H9 (cell line): ENCODE measurements at regions not wholly inside any gene's neighbourhood (a gene's known extent, or its start where the extent isn't known, plus 50 kb on each side); places are given as distances from the start of the nearest gene placed in this dataset.

ENCODE experiments used
- DNase-seq: peaks from one replicate; pipeline ENCODE4 v3.0.0-alpha.2; 2017
- H2AFZ ChIP-seq: one replicate; pipeline ENCODE4 v1.6.1; 2013; ENCODE audit warnings: mild to moderate bottlenecking, low read length, control low read depth, moderate library complexity
- H2AK5ac ChIP-seq: 2 replicates; pipeline ENCODE4 v1.6.1; 2013; ENCODE audit warnings: low read length, control low read depth, mixed read lengths; ENCODE audit not compliant: insufficient read length
- H2BK120ac ChIP-seq: one replicate; pipeline ENCODE4 v1.6.1; 2013; ENCODE audit warnings: low read depth, mild to moderate bottlenecking, low read length, control low read depth, inconsistent platforms; ENCODE audit not compliant: poor library complexity, severe bottlenecking
- H2BK12ac ChIP-seq: 2 replicates; pipeline ENCODE4 v1.6.1; 2013; ENCODE audit warnings: low read length, control low read depth, mixed read lengths, low read depth; ENCODE audit not compliant: insufficient read length
- H2BK15ac ChIP-seq: 2 replicates; pipeline ENCODE4 v1.6.1; 2013; ENCODE audit warnings: low read depth, low read length, control low read depth
- H2BK20ac ChIP-seq: one replicate; pipeline ENCODE4 v1.6.1; 2013; ENCODE audit warnings: low read depth, mild to moderate bottlenecking, low read length, control low read depth, inconsistent platforms; ENCODE audit not compliant: poor library complexity, severe bottlenecking
- H2BK5ac ChIP-seq: 2 replicates; pipeline ENCODE4 v1.6.1; 2013; ENCODE audit warnings: low read length, control low read depth, mixed read lengths; ENCODE audit not compliant: insufficient read length
- H3K14ac ChIP-seq: 2 replicates; pipeline ENCODE4 v1.6.1; 2013; ENCODE audit warnings: low read length, control low read depth; ENCODE audit not compliant: insufficient read depth
- H3K18ac ChIP-seq: 2 replicates; pipeline ENCODE4 v1.6.1; 2013; ENCODE audit warnings: low read depth, mild to moderate bottlenecking, mixed read lengths, low read length, control low read depth; ENCODE audit not compliant: insufficient read length
- H3K23ac ChIP-seq: 2 replicates; pipeline ENCODE4 v1.6.1; 2013; ENCODE audit warnings: low read length, control low read depth, mixed read lengths, low read depth; ENCODE audit not compliant: insufficient read length
- H3K23me2 ChIP-seq: 2 replicates; pipeline ENCODE4 v1.6.1; 2013; ENCODE audit warnings: low read depth, mild to moderate bottlenecking, mixed read lengths, low read length, control low read depth; ENCODE audit not compliant: insufficient read length, poor library complexity, severe bottlenecking
- H3K27ac ChIP-seq: 2 replicates; pipeline ENCODE4 v1.5.1; 2013; ENCODE audit warnings: low read length, control low read depth, mixed read lengths, low read depth; ENCODE audit not compliant: insufficient read length
- H3K27me3 ChIP-seq: 2 replicates; pipeline ENCODE4 v1.6.1; 2013; ENCODE audit warnings: low read length, control low read depth, inconsistent platforms; ENCODE audit not compliant: insufficient read depth
- H3K4ac ChIP-seq: 2 replicates; pipeline ENCODE4 v1.6.1; 2013; ENCODE audit warnings: low read depth, mild to moderate bottlenecking, control low read depth, inconsistent platforms, low read length, moderate library complexity
- H3K4me1 ChIP-seq: 2 replicates; pipeline ENCODE4 v1.6.1; 2013; ENCODE audit warnings: low read length, control low read depth, inconsistent platforms; ENCODE audit not compliant: insufficient read depth
- H3K4me2 ChIP-seq: 2 replicates; pipeline ENCODE4 v1.6.1; 2013; ENCODE audit warnings: low read length, control low read depth, mixed read lengths; ENCODE audit not compliant: insufficient read length, insufficient read depth
- H3K56ac ChIP-seq: 2 replicates; pipeline ENCODE4 v1.6.1; 2013; ENCODE audit warnings: low read depth, mild to moderate bottlenecking, mixed read lengths, low read length, control low read depth; ENCODE audit not compliant: insufficient read length
- H3K79me1 ChIP-seq: 2 replicates; pipeline ENCODE4 v1.6.1; 2013; ENCODE audit warnings: low read depth, mild to moderate bottlenecking, moderate library complexity, low read length, control low read depth, inconsistent platforms; ENCODE audit not compliant: insufficient read depth, poor library complexity, severe bottlenecking
- H3K79me2 ChIP-seq: 2 replicates; pipeline ENCODE4 v1.6.1; 2013; ENCODE audit warnings: low read length, control low read depth, inconsistent platforms; ENCODE audit not compliant: insufficient read depth
- H3K9ac ChIP-seq: 2 replicates; pipeline ENCODE4 v1.6.1; 2013; ENCODE audit warnings: low read length, control low read depth, mixed read lengths; ENCODE audit not compliant: insufficient read length; ENCODE audit errors: extremely low read depth
- H3K9me3 ChIP-seq: one replicate; pipeline ENCODE4 v1.6.1; 2013; ENCODE audit warnings: low read depth, low read length, inconsistent platforms; ENCODE audit not compliant: control insufficient read depth
- H3T11ph ChIP-seq: one replicate; pipeline ENCODE4 v1.6.1; 2013; ENCODE audit warnings: mild to moderate bottlenecking, low read length, control low read depth, inconsistent platforms
- H4K20me1 ChIP-seq: one replicate; pipeline ENCODE4 v1.6.1; 2013; ENCODE audit not compliant: control insufficient read depth, insufficient read length, insufficient read depth
- H4K5ac ChIP-seq: 2 replicates; pipeline ENCODE4 v1.6.1; 2013; ENCODE audit warnings: low read depth, mild to moderate bottlenecking, mixed read lengths, low read length, control low read depth; ENCODE audit not compliant: insufficient read length
- H4K8ac ChIP-seq: replicated peaks from 2 replicates; pipeline ENCODE4 v1.6.1; 2013; ENCODE audit warnings: low read length, control low read depth, mixed read lengths, low read depth; ENCODE audit not compliant: insufficient read length
- H4K91ac ChIP-seq: 2 replicates; pipeline ENCODE4 v1.6.1; 2013; ENCODE audit warnings: low read depth, mild to moderate bottlenecking, moderate library complexity, mixed read lengths, low read length, control low read depth; ENCODE audit not compliant: insufficient read length
- H3K27ac Mint-ChIP-seq, 3 experiments: 2 replicates in 2 of 3; 3 replicates in 1 of 3; pipeline ENCODE4 v1.8.0; 2020 to 2021; ENCODE audit warnings: mixed read lengths in 3 of 3, mild to moderate bottlenecking in 1 of 3, moderate library complexity in 1 of 3
- H3K27me3 Mint-ChIP-seq: 2 replicates; pipeline ENCODE4 v1.8.0; 2021; ENCODE audit warnings: low read depth, mild to moderate bottlenecking, moderate library complexity, mixed read lengths
- H3K36me3 Mint-ChIP-seq, 3 experiments: 2 replicates in 2 of 3; 3 replicates in 1 of 3; pipeline ENCODE4 v1.8.0; 2020 to 2021; ENCODE audit warnings: low read depth in 3 of 3, mixed read lengths in 3 of 3; ENCODE audit not compliant: insufficient read depth in 1 of 3
- H3K4me1 Mint-ChIP-seq, 2 experiments: 2 replicates each; pipeline ENCODE4 v1.8.0; 2020; ENCODE audit warnings: mixed read lengths in 2 of 2
- H3K4me3 Mint-ChIP-seq, 2 experiments: 2 replicates in 1 of 2; 3 replicates in 1 of 2; pipeline ENCODE4 v1.8.0; 2020 to 2021; ENCODE audit warnings: mild to moderate bottlenecking in 2 of 2, mixed read lengths in 2 of 2, moderate library complexity in 1 of 2
- H3K9me3 Mint-ChIP-seq, 2 experiments: 2 replicates in 1 of 2; 3 replicates in 1 of 2; pipeline ENCODE4 v1.8.0; 2020; ENCODE audit warnings: mild to moderate bottlenecking in 2 of 2, mixed read lengths in 2 of 2, moderate library complexity in 1 of 2
- TF ChIP-seq, protein P1 (sequence below): fragments of 200-600 bp; sonication (generic); conservative IDR thresholded peaks from 3 replicates; pipeline ENCODE4 v1.8.0; 2021; ENCODE audit warnings: antibody characterized with exemption, mild to moderate bottlenecking

DNA sequence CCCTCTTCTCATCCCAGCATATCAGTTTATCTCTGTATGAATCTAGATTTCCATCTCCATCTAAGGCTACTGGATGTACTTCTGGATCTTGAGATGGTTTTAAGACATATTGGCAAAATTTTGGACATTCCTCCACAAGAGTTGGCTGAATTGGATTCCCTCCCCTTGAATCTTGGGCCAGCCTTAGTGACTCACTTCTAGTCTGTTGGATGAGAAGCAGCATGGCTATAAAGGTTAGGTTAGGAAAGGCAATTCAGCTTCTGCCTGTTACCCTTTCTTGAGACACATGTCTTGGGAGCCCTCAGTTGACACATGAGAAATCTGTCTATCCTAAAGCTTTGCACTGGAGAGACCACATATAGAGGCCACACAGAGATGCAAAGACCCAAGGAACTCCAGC lies 73.0 kb upstream of the PGR start:
- no peak overlapping the region for H3K56ac ChIP-seq
- Mint-ChIP-seq H3K27ac (no peak overlapping the region), H3K4me3 (no peak overlapping the region), H3K27me3 (no peaks in the 10 kb centered on the region; the same call in 1 of the 2 replicates), H3K4me1 (no peaks in the 10 kb centered on the region), H3K9me3 (peaks cover 17 to 18% of the 10 kb centered on the region in 2 experiments; a peak in 4 of 5 replicates), H3K36me3 (peaks cover 5 to 8% (median 6%) of the 10 kb centered on the region in 3 experiments; a peak in 6 of 7 replicates)
- no peak overlapping the region for H2AFZ ChIP-seq
- no peak overlapping the region for H4K5ac ChIP-seq
- H3K4ac ChIP-seq, result no peak overlapping the region
- H4K8ac ChIP-seq, result no peak overlapping the region
- no peaks in the 10 kb centered on the region for H3K23me2 ChIP-seq
- no peaks in the 10 kb centered on the region for H3K79me2 ChIP-seq
- DNase-seq, result no peak
- H4K20me1 ChIP-seq, result no peaks in the 10 kb centered on the region
- H3K9me3 ChIP-seq, result no peaks in the 10 kb centered on the region
- H3K4me2 ChIP-seq, result no peak overlapping the region
- H2BK12ac ChIP-seq, result no peak overlapping the region
- H3T11ph ChIP-seq, result no peak overlapping the region
- H3K9ac ChIP-seq, result no peak overlapping the region
- H2BK20ac ChIP-seq, result no peak overlapping the region
- TF ChIP-seq, protein P1, sequence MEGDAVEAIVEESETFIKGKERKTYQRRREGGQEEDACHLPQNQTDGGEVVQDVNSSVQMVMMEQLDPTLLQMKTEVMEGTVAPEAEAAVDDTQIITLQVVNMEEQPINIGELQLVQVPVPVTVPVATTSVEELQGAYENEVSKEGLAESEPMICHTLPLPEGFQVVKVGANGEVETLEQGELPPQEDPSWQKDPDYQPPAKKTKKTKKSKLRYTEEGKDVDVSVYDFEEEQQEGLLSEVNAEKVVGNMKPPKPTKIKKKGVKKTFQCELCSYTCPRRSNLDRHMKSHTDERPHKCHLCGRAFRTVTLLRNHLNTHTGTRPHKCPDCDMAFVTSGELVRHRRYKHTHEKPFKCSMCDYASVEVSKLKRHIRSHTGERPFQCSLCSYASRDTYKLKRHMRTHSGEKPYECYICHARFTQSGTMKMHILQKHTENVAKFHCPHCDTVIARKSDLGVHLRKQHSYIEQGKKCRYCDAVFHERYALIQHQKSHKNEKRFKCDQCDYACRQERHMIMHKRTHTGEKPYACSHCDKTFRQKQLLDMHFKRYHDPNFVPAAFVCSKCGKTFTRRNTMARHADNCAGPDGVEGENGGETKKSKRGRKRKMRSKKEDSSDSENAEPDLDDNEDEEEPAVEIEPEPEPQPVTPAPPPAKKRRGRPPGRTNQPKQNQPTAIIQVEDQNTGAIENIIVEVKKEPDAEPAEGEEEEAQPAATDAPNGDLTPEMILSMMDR, result no peak
- H3K18ac ChIP-seq, result no peak overlapping the region
- no peak overlapping the region for H3K14ac ChIP-seq
- no peaks in the 10 kb centered on the region for H3K79me1 ChIP-seq
- no peak overlapping the region for H3K27ac ChIP-seq
- no peaks in the 10 kb centered on the region for H3K27me3 ChIP-seq
- no peak overlapping the region for H2BK120ac ChIP-seq
- no peak overlapping the region for H4K91ac ChIP-seq
- H2BK15ac ChIP-seq, result no peak overlapping the region
- no peaks in the 10 kb centered on the region for H3K4me1 ChIP-seq
- H3K23ac ChIP-seq, result no peak overlapping the region
- H2BK5ac ChIP-seq, result no peak overlapping the region
- H2AK5ac ChIP-seq, result no peak overlapping the region
